Activated naive CD8-positive, alpha-beta T cell treated with anti-CD3 and anti-CD28 coated beads, Interleukin-2, amount 50 U/mL, for 24 hours (primary cell): ENCODE measurements at regions not wholly inside any gene's neighbourhood (a gene's known extent, or its start where the extent isn't known, plus 50 kb on each side); places are given as distances from the start of the nearest gene placed in this dataset.

ENCODE experiments used
- ATAC-seq: fragments of 150-1000 bp; cut with Tn5 transposase; one replicate; pipeline ENCODE4 v1.10.0; 2021
- DNase-seq: peaks from one replicate; pipeline ENCODE4 v3.0.0; 2021
- H3K27ac Mint-ChIP-seq: one replicate; pipeline ENCODE4 v1.8.0; 2021; ENCODE audit warnings: mild to moderate bottlenecking, mixed read lengths
- H3K27me3 Mint-ChIP-seq: one replicate; pipeline ENCODE4 v1.8.0; 2021; ENCODE audit warnings: mixed read lengths
- H3K36me3 Mint-ChIP-seq: one replicate; pipeline ENCODE4 v1.8.0; 2021; ENCODE audit warnings: low read depth, mixed read lengths
- H3K4me1 Mint-ChIP-seq: one replicate; pipeline ENCODE4 v1.8.0; 2021; ENCODE audit warnings: mixed read lengths
- H3K4me3 Mint-ChIP-seq: one replicate; pipeline ENCODE4 v1.8.0; 2021; ENCODE audit warnings: mild to moderate bottlenecking, moderate library complexity, mixed read lengths
- H3K9me3 Mint-ChIP-seq: one replicate; pipeline ENCODE4 v1.8.0; 2021; ENCODE audit warnings: mixed read lengths

GRCh38 chr10:29185050-29185449 is 103.8 kb upstream of the LYZL1 start:
- Mint-ChIP-seq H3K27ac (no peak overlapping the region), H3K27me3 (peaks cover 10% of the 10 kb centered on the region), H3K4me3 (no peak overlapping the region), H3K36me3 (no peaks in the 10 kb centered on the region), H3K9me3 (no peaks in the 10 kb centered on the region), H3K4me1 (no peaks in the 10 kb centered on the region)
- no peak for DNase-seq
- no peak for ATAC-seq

GRCh38 chr10:29186221-29186620 is 102.6 kb upstream of the LYZL1 start:
- DNase-seq (no peak), ATAC-seq (no peak)
- Mint-ChIP-seq H3K4me1 (no peaks in the 10 kb centered on the region), H3K4me3 (no peak overlapping the region), H3K27ac (no peak overlapping the region), H3K9me3 (no peaks in the 10 kb centered on the region), H3K27me3 (peaks cover 12% of the 10 kb centered on the region), H3K36me3 (no peaks in the 10 kb centered on the region)

- Mint-ChIP-seq H3K27ac (no peak overlapping the region), H3K4me3 (no peak overlapping the region), H3K9me3 (no peaks in the 10 kb centered on the region), H3K27me3 (peaks cover 18% of the 10 kb centered on the region), H3K4me1 (no peaks in the 10 kb centered on the region), H3K36me3 (no peaks in the 10 kb centered on the region)
- DNase-seq (no peak), ATAC-seq (no peak)
These were observed 99.6 kb upstream of the LYZL1 start for GRCh38 chr10:29189256-29189655.

- Mint-ChIP-seq H3K9me3 (peaks cover 7% of the 10 kb centered on the region), H3K4me3 (no peak overlapping the region), H3K36me3 (no peaks in the 10 kb centered on the region), H3K27ac (no peak overlapping the region), H3K27me3 (peaks cover 14% of the 10 kb centered on the region), H3K4me1 (no peaks in the 10 kb centered on the region)
- ATAC-seq: no peak
- DNase-seq: no peak
These were observed 97.2 kb upstream of the LYZL1 start for GRCh38 chr10:29191674-29192073.

- no peak for ATAC-seq
- Mint-ChIP-seq H3K4me1 (no peaks in the 10 kb centered on the region), H3K4me3 (no peak overlapping the region), H3K27me3 (peaks cover 14% of the 10 kb centered on the region), H3K36me3 (no peaks in the 10 kb centered on the region), H3K9me3 (peaks cover 7% of the 10 kb centered on the region), H3K27ac (no peak overlapping the region)
- DNase-seq: no peak
These were observed 89.5 kb upstream of the LYZL1 start for GRCh38 chr10:29199339-29199738.

DNA sequence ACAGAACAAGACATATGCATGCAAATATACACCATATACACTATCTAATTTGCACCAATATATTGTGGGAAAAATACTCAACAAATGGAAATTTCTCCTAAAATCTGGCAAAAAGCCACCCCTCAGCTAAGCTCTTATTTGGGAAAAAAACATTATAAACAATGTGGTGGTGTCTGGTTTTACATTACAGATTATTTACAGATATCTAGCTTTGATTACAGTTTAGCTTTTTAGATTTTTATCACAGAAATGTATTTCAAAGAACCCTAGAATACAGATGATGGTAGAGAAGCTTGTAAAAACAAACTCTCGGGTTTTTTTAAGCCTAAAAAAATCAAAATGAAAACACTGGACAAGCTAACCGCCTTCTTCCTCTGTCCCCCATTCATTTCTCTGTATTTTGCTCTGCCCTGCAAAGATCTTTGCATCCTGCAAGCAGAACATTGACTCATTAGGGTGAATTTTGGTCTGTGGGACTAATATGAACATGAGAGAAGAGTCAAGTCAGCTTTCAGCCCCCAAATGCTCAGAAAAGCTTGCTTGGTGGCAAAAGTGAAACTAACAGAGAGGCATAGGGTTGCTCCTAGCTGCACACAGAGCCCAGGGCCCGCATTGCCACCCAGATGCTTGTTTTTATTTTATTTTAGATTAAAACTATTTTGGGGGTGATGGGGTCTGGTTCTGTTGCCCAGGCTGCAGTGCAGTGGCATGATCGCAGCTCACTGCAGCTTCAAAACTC is 88.8 kb upstream of the LYZL1 start:
- no peak overlapping the region for H3K27ac Mint-ChIP-seq
- no peaks in the 10 kb centered on the region for H3K4me1 Mint-ChIP-seq
- peaks cover 2% of the 10 kb centered on the region for H3K9me3 Mint-ChIP-seq
- peaks cover 15% of the 10 kb centered on the region for H3K27me3 Mint-ChIP-seq
- no peaks in the 10 kb centered on the region for H3K36me3 Mint-ChIP-seq
- no peak overlapping the region for H3K4me3 Mint-ChIP-seq
- ATAC-seq (no peak), DNase-seq (no peak)

GRCh38 chr10:29202386-29202940 is 86.4 kb upstream of the LYZL1 start:
- H3K27me3 Mint-ChIP-seq: peaks cover 18% of the 10 kb centered on the region
- no peaks in the 10 kb centered on the region for H3K9me3 Mint-ChIP-seq
- no peak for ATAC-seq
- DNase-seq: no peak
- H3K36me3 Mint-ChIP-seq: no peaks in the 10 kb centered on the region
- H3K4me1 Mint-ChIP-seq: no peaks in the 10 kb centered on the region
- H3K4me3 Mint-ChIP-seq: no peak overlapping the region
- H3K27ac Mint-ChIP-seq: no peak overlapping the region

GRCh38 chr10:29203432-29203831 is 85.4 kb upstream of the LYZL1 start:
- Mint-ChIP-seq H3K9me3 (no peaks in the 10 kb centered on the region), H3K27ac (no peak overlapping the region), H3K36me3 (no peaks in the 10 kb centered on the region), H3K4me3 (no peak overlapping the region), H3K27me3 (peaks cover 18% of the 10 kb centered on the region), H3K4me1 (no peaks in the 10 kb centered on the region)
- no peak for DNase-seq
- ATAC-seq: no peak

GRCh38 chr10:29204070-29204800 is 84.6 kb upstream of the LYZL1 start:
- Mint-ChIP-seq H3K4me1 (no peaks in the 10 kb centered on the region), H3K36me3 (no peaks in the 10 kb centered on the region), H3K27ac (no peak overlapping the region), H3K9me3 (no peaks in the 10 kb centered on the region), H3K4me3 (no peak overlapping the region), H3K27me3 (peaks cover 18% of the 10 kb centered on the region)
- ATAC-seq: no peak
- no peak for DNase-seq

GRCh38 chr10:29205787-29206186 is 83.1 kb upstream of the LYZL1 start:
- H3K4me3 Mint-ChIP-seq: no peak overlapping the region
- H3K27me3 Mint-ChIP-seq: peaks cover 18% of the 10 kb centered on the region
- ATAC-seq (no peak), DNase-seq (no peak)
- no peak overlapping the region for H3K27ac Mint-ChIP-seq
- no peaks in the 10 kb centered on the region for H3K9me3 Mint-ChIP-seq
- no peaks in the 10 kb centered on the region for H3K4me1 Mint-ChIP-seq
- H3K36me3 Mint-ChIP-seq: no peaks in the 10 kb centered on the region

- ATAC-seq (no peak), DNase-seq (no peak)
- Mint-ChIP-seq H3K27ac (no peak overlapping the region), H3K27me3 (peaks cover 9% of the 10 kb centered on the region), H3K4me1 (no peaks in the 10 kb centered on the region), H3K9me3 (no peaks in the 10 kb centered on the region), H3K4me3 (no peak overlapping the region), H3K36me3 (no peaks in the 10 kb centered on the region)
These were observed 80.0 kb upstream of the LYZL1 start for GRCh38 chr10:29208845-29209244.

GRCh38 chr10:29209830-29210229 is 79.0 kb upstream of the LYZL1 start:
- H3K9me3 Mint-ChIP-seq: no peaks in the 10 kb centered on the region

DNA sequence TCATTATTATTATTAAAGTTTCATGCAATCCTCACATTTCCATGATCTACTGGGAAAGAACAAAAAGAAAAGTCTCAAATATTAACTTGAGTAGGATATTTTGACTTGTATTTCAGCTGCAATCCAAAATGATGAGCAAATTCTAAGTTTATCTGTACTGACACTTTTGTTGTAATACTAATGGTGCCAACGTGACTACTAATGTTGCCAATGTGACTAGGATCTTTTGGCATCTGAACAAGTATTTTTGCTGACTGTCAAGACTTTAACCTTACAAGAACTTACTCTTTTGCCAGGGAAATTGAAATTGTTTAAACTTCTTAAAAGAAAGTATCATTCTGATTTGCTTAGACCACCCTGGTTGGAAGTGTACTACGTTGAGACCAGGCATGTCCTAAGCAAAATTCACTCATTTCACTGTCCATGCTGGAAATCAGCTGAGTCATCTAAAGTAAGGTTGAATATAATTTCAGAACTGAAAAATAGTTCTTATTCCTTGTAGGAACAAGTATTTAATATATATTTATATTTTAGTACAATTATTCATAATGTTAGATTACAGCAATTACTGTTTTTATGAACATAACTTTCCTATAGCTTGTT is 78.5 kb upstream of the LYZL1 start:
- Mint-ChIP-seq H3K36me3 (no peaks in the 10 kb centered on the region), H3K9me3 (no peaks in the 10 kb centered on the region), H3K27ac (no peak overlapping the region), H3K4me1 (no peaks in the 10 kb centered on the region), H3K4me3 (no peak overlapping the region), H3K27me3 (peaks cover 6% of the 10 kb centered on the region)
- DNase-seq (no peak), ATAC-seq (no peak)

More at GRCh38 chr10:29209830-29210229, 79.0 kb upstream of the LYZL1 start:
- no peak for DNase-seq
- no peak for ATAC-seq
- Mint-ChIP-seq H3K4me1 (no peaks in the 10 kb centered on the region), H3K4me3 (no peak overlapping the region), H3K27ac (no peak overlapping the region), H3K27me3 (peaks cover 3% of the 10 kb centered on the region), H3K36me3 (no peaks in the 10 kb centered on the region)

- Mint-ChIP-seq H3K27me3 (peaks cover 5% of the 10 kb centered on the region), H3K4me3 (no peak overlapping the region), H3K36me3 (no peaks in the 10 kb centered on the region), H3K27ac (no peak overlapping the region), H3K4me1 (no peaks in the 10 kb centered on the region), H3K9me3 (no peaks in the 10 kb centered on the region)
- ATAC-seq (no peak), DNase-seq (no peak)
These were observed 76.3 kb upstream of the LYZL1 start for GRCh38 chr10:29212597-29212996.

- no peak for DNase-seq
- no peak overlapping the region for H3K27ac Mint-ChIP-seq
- H3K36me3 Mint-ChIP-seq: no peaks in the 10 kb centered on the region
- peaks cover 9% of the 10 kb centered on the region for H3K27me3 Mint-ChIP-seq
- ATAC-seq: no peak
- H3K9me3 Mint-ChIP-seq: no peaks in the 10 kb centered on the region
- H3K4me3 Mint-ChIP-seq: no peak overlapping the region
- no peaks in the 10 kb centered on the region for H3K4me1 Mint-ChIP-seq
These were observed 74.3 kb upstream of the LYZL1 start for GRCh38 chr10:29214551-29214950.
